Omental fat pad (tissue), 3 donors: ENCODE measurements at regions not wholly inside any gene's neighbourhood (a gene's known extent, or its start where the extent isn't known, plus 50 kb on each side); places are given as distances from the start of the nearest gene placed in this dataset.
A peak's percentile ranks its signal among the peaks of the same experiment; 100 is the strongest.

ENCODE experiments used
- ATAC-seq: fragments of 150-250 bp; one replicate; pipeline ENCODE4 v1.9.1; 2016; ENCODE audit warnings: mild to moderate bottlenecking, moderate library complexity; ENCODE audit not compliant: low FRiP score
- DNase-seq: peaks from one replicate; pipeline ENCODE4 v3.0.0-alpha.2; 2019; ENCODE audit warnings: low spot score
- TF ChIP-seq, protein P1 (sequence below), 3 donors: fragments of 450-650 bp; IDR thresholded peaks; one replicate each; pipeline ENCODE4 v1.5.1; 2016 to 2017; ENCODE audit warnings: antibody characterized with exemption in 3 of 3, mild to moderate bottlenecking in 3 of 3, moderate library complexity in 2 of 3

DNA sequence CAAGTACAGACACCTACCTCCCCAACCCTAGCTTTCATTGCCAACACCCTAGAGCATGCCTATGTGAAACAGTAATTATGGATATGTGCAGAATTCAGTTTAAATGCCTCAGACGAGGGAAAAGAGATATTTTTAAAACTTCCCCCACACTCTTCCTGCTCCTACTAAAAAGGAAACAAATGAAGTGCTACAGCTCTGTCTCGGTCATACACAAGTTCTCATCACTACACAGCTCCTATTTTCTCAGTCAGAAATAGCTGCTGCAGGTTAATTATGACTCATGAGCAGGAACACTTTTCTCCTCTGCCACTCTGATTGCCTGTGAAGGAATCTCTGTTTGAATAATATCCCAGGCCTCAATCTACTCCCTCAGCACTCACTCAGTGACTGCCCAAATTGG lies 703.6 kb upstream of the FLRT2 start:
- TF ChIP-seq, protein P1, sequence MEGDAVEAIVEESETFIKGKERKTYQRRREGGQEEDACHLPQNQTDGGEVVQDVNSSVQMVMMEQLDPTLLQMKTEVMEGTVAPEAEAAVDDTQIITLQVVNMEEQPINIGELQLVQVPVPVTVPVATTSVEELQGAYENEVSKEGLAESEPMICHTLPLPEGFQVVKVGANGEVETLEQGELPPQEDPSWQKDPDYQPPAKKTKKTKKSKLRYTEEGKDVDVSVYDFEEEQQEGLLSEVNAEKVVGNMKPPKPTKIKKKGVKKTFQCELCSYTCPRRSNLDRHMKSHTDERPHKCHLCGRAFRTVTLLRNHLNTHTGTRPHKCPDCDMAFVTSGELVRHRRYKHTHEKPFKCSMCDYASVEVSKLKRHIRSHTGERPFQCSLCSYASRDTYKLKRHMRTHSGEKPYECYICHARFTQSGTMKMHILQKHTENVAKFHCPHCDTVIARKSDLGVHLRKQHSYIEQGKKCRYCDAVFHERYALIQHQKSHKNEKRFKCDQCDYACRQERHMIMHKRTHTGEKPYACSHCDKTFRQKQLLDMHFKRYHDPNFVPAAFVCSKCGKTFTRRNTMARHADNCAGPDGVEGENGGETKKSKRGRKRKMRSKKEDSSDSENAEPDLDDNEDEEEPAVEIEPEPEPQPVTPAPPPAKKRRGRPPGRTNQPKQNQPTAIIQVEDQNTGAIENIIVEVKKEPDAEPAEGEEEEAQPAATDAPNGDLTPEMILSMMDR (IDR thresholded peaks at IDR 0.05): no peak
- ATAC-seq (peak; percentile 44), DNase-seq (no peak)

DNA sequence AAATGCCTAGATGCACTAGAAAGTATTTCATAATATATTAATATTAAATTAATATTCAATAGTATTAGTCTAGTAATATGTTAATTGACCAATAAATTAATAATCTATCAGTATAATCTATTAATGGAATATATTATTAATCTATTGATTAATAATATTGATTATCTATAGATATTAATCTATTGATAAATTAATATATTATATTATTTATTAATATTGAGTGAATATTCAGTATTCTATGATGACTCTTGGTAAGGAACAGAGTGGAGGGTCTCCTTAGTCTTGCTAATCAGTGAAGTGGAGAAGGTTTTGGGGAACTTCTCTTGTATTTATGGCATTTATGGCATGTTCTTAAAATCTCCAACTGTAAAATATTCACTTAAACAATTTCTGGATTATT lies 679.3 kb upstream of the FLRT2 start:
- ATAC-seq: no peak
- no peak for DNase-seq
- TF ChIP-seq, protein P1 (IDR thresholded peaks at IDR 0.05): no peak

DNA sequence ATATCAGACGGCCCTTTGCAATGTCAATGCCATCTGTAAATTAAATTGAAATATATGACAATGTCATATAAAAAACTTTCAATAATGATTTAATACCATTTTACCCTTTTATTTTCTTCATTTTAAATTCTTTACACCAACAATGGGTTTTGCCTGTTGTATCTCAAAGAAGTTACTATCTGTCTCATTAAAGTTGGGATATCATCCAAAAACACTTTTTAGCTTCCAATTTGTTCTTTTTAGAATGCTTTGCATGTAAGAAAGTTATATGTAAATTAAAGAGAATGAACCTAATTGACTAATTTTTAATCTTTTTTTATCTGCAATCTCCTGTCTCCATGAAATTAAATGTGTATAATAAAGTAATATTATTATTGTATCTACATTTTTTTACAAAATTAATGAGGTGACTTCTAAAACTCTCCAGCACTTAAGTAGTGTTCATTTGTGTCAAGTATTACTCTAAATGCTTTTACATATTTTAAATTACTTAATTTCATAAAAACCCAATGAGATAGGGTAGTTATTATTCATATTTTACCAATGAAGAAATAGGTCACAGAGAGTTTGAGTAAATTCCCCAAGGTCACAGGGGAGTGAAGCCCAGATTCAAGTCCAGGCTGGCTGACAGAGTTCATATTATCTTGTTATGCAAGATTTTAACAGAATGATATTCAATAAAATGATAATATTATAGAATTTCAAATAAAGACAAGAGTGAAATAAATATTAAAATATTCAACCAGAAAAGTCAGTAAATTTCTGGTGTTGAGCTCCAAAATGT lies 673.0 kb upstream of the FLRT2 start:
- TF ChIP-seq, protein P1 (IDR thresholded peaks at IDR 0.05): no peak
- ATAC-seq (no peak), DNase-seq (no peak)

DNA sequence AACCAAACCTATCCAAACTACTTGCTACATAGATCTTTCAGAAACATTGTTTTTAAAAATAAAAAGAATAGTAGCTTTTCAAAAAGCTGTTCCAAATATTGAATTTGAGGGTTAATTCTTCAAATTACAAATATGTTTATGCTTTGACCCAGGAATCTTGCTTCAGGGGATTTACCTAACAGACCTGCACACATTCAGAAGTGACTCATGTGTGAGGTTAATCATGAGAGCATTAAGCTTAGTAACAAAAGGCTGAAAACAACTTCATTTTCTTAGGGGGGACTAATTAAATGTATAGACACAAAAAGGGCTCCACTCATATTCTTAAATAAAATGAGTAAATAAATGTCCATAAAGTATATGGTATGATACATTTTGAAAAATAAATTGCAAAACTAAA lies 672.4 kb upstream of the FLRT2 start:
- TF ChIP-seq, protein P1 (IDR thresholded peaks at IDR 0.05): no peak
- DNase-seq: no peak
- no peak for ATAC-seq

DNA sequence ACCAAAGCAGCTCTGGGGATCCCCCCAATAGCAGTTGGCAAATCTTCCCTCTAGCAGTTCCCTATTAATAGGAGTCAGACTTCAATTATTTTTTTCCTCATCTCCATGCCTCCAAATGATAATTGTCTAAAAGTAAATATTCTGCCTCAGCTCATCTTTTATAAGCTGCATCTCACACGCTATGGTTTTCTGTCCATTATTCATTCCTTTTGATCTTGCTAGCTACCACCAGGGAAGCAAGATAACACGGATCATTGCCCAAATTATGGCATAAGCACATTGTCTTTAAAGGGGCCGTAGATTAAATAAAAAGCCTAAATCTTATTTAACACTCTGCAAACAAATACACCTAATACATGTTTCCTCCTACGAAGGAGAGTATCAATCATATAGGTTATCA lies 670.8 kb upstream of the FLRT2 start:
- no peak for ATAC-seq
- TF ChIP-seq, protein P1 (IDR thresholded peaks at IDR 0.05): no peak
- DNase-seq: no peak

DNA sequence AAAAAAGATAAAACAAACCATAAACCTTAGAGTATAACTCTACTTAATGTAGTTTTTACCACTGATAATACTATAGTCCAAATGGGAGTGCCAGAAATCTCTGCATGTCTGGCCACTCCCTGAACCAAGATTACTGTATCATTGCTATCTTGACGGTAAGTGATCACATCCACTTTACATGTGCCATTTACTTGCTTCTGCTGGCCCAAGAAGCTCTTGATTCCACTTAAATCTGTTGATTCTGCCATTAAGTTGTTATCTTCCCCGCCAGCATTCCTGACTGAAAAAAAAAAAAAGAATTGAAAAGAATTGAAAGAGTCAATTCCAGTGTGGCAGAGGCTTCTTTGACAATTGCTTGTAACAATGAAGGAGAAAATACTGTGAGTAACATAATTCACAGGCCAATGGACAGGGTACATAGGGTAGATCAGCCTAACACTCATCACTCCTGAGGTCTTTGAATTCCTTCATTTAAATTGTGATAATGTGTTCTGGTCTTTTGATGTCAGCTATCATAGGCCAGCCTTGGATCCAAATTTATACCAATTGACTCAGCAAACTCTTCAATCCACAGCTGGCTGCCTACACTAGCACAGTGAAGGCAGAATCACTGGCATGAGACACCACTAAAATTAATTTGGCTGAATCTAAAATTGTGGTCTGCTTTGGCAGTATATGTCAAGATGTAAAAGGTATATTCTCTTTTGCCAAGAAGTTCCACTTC lies 665.2 kb upstream of the FLRT2 start:
- TF ChIP-seq, protein P1 (IDR thresholded peaks at IDR 0.05): no peak
- ATAC-seq (no peak), DNase-seq (no peak)

DNA sequence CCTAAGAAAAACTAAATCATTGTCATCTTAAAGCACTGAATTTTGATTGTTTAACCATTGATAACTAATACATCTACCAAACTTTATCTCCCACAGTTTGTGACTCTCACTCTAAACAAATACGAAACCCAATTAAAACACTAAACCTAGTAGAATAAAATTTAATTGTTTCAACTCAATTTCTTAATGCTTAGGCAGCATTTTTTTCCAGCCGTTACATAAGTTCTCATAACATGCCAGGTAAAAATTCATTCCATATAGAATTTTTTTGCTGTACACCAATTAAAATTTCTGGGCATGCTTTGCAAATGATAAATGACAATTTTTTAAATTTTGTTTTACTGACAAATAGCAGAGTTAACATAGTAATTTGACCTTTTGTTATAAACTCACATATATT lies 658.2 kb upstream of the FLRT2 start:
- TF ChIP-seq, protein P1 (IDR thresholded peaks at IDR 0.05): no peak
- no peak for ATAC-seq
- DNase-seq: no peak
